PC-3 (cell line): ENCODE measurements at regions not wholly inside any gene's neighbourhood (a gene's known extent, or its start where the extent isn't known, plus 50 kb on each side); places are given as distances from the start of the nearest gene placed in this dataset.

Experiments
- ATAC-seq: fragments of 200-7000 bp; cut with Tn5 transposase; 2 replicates; pipeline ENCODE4 v1.9.1; 2020; ENCODE audit warnings: mild to moderate bottlenecking, moderate library complexity
- BruUV-seq: library from RNA; stranded (reverse); fragments of 400-500 nt; replicated peaks from 2 replicates; lab custom pipeline; 2021; lab: Mats Ljungman, UMichigan
- CTCF ChIA-PET: fragments of 300-600 bp; sonication (Branson Sonifier 250); formaldehyde crosslinking; loops from one replicate; lab custom pipeline; 2022; ENCODE audit warnings: antibody characterized with exemption; lab: Charles Lee
- POLR2A ChIA-PET: fragments of 300-600 bp; sonication (Branson Sonifier 250); formaldehyde crosslinking; loops from one replicate; lab custom pipeline; 2022; ENCODE audit warnings: antibody characterized with exemption; ENCODE audit not compliant: unreplicated experiment; lab: Charles Lee
- DNase-seq: peaks from one replicate; pipeline ENCODE4 v3.0.0-alpha.2; 2015
- H2AFZ ChIP-seq: fragments of 300-600 bp; sonication (generic); 2 replicates; pipeline ENCODE4 v1.6.0; 2016; ENCODE audit warnings: antibody characterized with exemption, low read length
- H3F3A ChIP-seq: fragments of 300-600 bp; sonication (generic); one replicate; pipeline ENCODE4 v1.6.0; 2017; ENCODE audit warnings: antibody characterized with exemption, low read length, control low read depth, mild to moderate bottlenecking; ENCODE audit not compliant: unreplicated experiment
- H3K27ac ChIP-seq: fragments of 300-600 bp; sonication (generic); 2 replicates; pipeline ENCODE4 v1.5.1; 2016; ENCODE audit warnings: mild to moderate bottlenecking, low read length
- H3K27me3 ChIP-seq: fragments of 300-600 bp; sonication (generic); 2 replicates; pipeline ENCODE4 v1.6.1; 2016; ENCODE audit warnings: low read length, mixed read lengths
- H3K36me3 ChIP-seq: fragments of 300-600 bp; sonication (generic); 2 replicates; pipeline ENCODE4 v1.6.1; 2016; ENCODE audit warnings: low read depth, mixed run types, low read length, mixed read lengths
- H3K4me1 ChIP-seq: fragments of 300-600 bp; sonication (generic); 2 replicates; pipeline ENCODE4 v1.5.1; 2016; ENCODE audit warnings: low read length; ENCODE audit not compliant: insufficient read depth
- H3K4me2 ChIP-seq: fragments of 300-600 bp; sonication (generic); 2 replicates; pipeline ENCODE4 v1.6.0; 2016; ENCODE audit warnings: low read length
- H3K4me3 ChIP-seq: fragments of 300-600 bp; sonication (generic); 2 replicates; pipeline ENCODE4 v1.5.1; 2016; ENCODE audit warnings: mild to moderate bottlenecking, low read length, mixed read lengths
- H3K79me2 ChIP-seq: fragments of 300-600 bp; sonication (generic); 2 replicates; pipeline ENCODE4 v1.6.1; 2017; ENCODE audit warnings: low read length, mixed read lengths
- H3K9ac ChIP-seq: fragments of 300-600 bp; sonication (generic); 2 replicates; pipeline ENCODE4 v1.6.0; 2016; ENCODE audit warnings: mild to moderate bottlenecking, low read length
- H3K9me2 ChIP-seq: fragments of 300-600 bp; sonication (generic); replicated peaks from 2 replicates; pipeline ENCODE4 v1.6.1; 2016; ENCODE audit warnings: mixed run types, low read length, mixed read lengths
- H3K9me3 ChIP-seq: fragments of 300-600 bp; sonication (generic); 2 replicates; pipeline ENCODE4 v1.6.1; 2016; ENCODE audit warnings: low read length, mixed read lengths
- H4K20me1 ChIP-seq: fragments of 300-600 bp; sonication (generic); 2 replicates; pipeline ENCODE4 v1.6.1; 2016; ENCODE audit warnings: low read length, mixed read lengths
- CTCF ChIP-seq: fragments of 300-600 bp; sonication (generic); conservative IDR thresholded peaks from 2 replicates; pipeline ENCODE4 v1.5.1; 2017; ENCODE audit warnings: antibody characterized with exemption, low read depth, mild to moderate bottlenecking, low read length
- EZH2 ChIP-seq: fragments of 300-600 bp; sonication (generic); IDR thresholded peaks from one replicate; pipeline ENCODE4 v1.6.1; 2017; ENCODE audit warnings: antibody characterized with exemption, mild to moderate bottlenecking, low read length; ENCODE audit not compliant: unreplicated experiment
- EZH2phosphoT487 ChIP-seq: fragments of 300-600 bp; sonication (generic); IDR thresholded peaks from 2 replicates; pipeline ENCODE4 v1.6.1; 2018; ENCODE audit warnings: mild to moderate bottlenecking, antibody characterized with exemption, low read length, borderline replicate concordance
- intact Hi-C: fragments of 100-400 bp; cut with micrococcal nuclease; formaldehyde crosslinking; loops from 2 replicates; pipeline ENCODE4 v1.9.0; 2023

DNA sequence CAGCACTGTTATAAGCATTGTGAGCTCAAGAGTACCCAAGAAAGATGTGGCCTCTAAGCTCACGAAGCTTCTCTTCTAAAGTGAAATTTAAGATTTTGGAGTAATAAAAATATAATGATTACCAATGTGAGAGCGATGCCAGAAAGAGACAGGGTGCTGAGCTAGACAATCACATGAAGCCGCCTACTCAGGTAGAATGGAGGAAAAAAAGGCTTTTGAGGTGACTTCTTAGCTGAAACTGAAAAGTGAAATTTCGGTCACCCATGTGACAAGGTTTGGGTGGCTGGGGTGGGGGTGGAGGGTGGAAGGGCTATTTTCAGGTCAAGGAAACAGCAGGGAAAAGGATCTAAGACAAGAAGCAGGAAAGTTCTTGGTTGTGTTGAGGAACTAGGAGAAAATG, 388.2 kb upstream of the WWC1 start:
- ChIA-PET POLR2A (no interaction called here), CTCF (no interaction called here)
- no peak overlapping the region for H3K9ac ChIP-seq
- no peak overlapping the region for H3K27ac ChIP-seq
- intact Hi-C loops = no loop called here
- H3K4me1 ChIP-seq = no peaks in the 10 kb centered on the region
- DNase-seq (no peak), ATAC-seq (no peak)
- H3K4me2 ChIP-seq = no peak overlapping the region
- no peaks in the 10 kb centered on the region for H3K9me2 ChIP-seq
- no peak overlapping the region for H2AFZ ChIP-seq
- no peak overlapping the region for H3K4me3 ChIP-seq
- peaks cover 86% of the 10 kb centered on the region for H3K27me3 ChIP-seq
- no peaks in the 10 kb centered on the region for H3F3A ChIP-seq
- no peaks in the 10 kb centered on the region for H3K79me2 ChIP-seq
- H3K9me3 ChIP-seq = no peaks in the 10 kb centered on the region
- H4K20me1 ChIP-seq = no peaks in the 10 kb centered on the region
- no TSS peak for BruUV-seq
- TF ChIP-seq EZH2 (no peak), CTCF (no peak), EZH2phosphoT487 (no peak)
- H3K36me3 ChIP-seq = no peaks in the 10 kb centered on the region

DNA sequence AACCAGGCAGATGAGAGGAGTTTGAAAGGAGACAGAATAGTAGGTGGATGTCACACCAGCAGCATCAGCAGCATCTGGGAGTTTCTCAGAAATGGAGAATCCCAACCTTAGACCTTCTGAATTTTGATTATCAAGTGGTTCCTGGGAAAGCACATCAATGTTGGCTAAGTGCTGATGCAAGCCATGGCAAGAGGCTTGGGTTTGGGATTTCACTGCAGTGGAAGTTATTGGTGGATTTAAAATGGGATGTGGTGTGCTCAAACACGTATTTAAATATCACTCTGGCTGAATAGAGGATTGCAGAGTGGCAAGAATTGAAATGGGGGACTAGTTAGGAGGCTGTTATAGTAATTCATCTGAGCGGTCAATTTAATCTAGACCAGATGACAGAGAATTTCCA, 387.8 kb upstream of the WWC1 start:
- intact Hi-C loops = no loop called here
- Histone ChIP-seq H3F3A (no peaks in the 10 kb centered on the region), H3K4me1 (no peaks in the 10 kb centered on the region), H3K4me2 (no peak overlapping the region), H3K4me3 (no peak overlapping the region), H2AFZ (no peak overlapping the region), H3K36me3 (no peaks in the 10 kb centered on the region), H3K27ac (no peak overlapping the region), H3K79me2 (no peaks in the 10 kb centered on the region), H3K27me3 (peaks cover 83% of the 10 kb centered on the region), H3K9me3 (no peaks in the 10 kb centered on the region), H3K9ac (no peak overlapping the region), H3K9me2 (no peaks in the 10 kb centered on the region), H4K20me1 (no peaks in the 10 kb centered on the region)
- POLR2A ChIA-PET = no interaction called here
- DNase-seq (no peak), ATAC-seq (no peak; the same call in 1 of the 2 replicates)
- CTCF ChIA-PET = no interaction called here
- no peak for TF ChIP-seq EZH2
- no peak for TF ChIP-seq CTCF
- TF ChIP-seq EZH2phosphoT487 = no peak
- no TSS peak for BruUV-seq

DNA sequence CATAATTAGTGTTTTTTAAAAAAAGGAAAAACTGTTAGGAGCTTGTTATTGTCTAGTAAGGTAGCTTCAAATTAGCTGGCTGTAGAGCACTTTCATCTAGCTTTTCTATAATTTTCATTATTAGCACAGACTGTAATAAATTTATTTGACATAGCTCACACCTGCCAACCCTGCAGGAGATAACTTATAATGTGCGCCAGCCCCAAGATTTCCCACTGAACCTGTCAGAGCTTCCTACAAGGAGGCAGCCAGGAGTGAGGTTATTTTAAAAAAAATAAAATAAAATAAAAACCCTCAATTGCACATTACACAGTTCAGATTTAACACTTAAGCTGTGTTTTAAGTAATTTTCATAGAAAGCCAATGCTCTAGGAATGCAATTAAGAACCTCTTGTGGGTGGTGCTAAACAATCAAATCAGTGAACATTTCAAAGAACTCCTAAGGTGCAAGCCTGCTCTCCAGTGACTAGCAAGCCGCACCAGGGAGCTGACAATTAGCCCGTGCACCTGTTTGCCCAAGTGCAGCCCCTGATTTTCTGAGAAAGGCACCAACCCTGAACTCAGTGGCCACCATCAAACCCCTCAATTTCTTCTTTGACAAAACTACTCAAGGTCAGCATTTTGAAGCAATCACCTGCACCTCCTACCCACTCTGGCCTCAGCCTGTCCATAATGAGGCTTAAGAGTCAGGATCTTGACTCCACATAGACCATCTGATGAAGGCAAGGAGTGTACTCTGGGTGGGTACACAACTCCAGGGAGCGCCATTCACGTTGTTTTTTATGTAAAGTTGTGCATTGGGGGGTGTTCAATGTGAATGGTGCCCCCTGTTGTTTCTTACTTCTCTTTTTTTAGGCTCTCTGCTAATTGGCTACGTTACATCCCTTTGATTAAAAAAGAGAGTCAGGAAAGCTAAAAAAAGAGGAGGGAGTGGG, 385.3 kb upstream of the WWC1 start:
- Histone ChIP-seq H3K4me1 (no peaks in the 10 kb centered on the region), H3K27me3 (peaks cover 77% of the 10 kb centered on the region), H3K9ac (no peak overlapping the region), H3K27ac (no peak overlapping the region), H3F3A (no peaks in the 10 kb centered on the region), H3K4me3 (no peak overlapping the region), H3K4me2 (no peak overlapping the region), H3K9me2 (no peaks in the 10 kb centered on the region), H3K79me2 (no peaks in the 10 kb centered on the region), H2AFZ (no peak overlapping the region), H4K20me1 (no peaks in the 10 kb centered on the region), H3K9me3 (no peaks in the 10 kb centered on the region), H3K36me3 (no peaks in the 10 kb centered on the region)
- intact Hi-C loops = no loop called here
- ChIA-PET POLR2A (interaction anchor here (0.5 to 0.6 kb wide), 2 partner anchors 151 to 210 kb away, joined by 5 to 6 read pairs; no protein-coding TSS in a partner anchor), CTCF (no interaction called here)
- ATAC-seq = no peak
- no TSS peak for BruUV-seq
- no peak for DNase-seq
- TF ChIP-seq CTCF = no peak
- TF ChIP-seq EZH2 = no peak
- no peak for TF ChIP-seq EZH2phosphoT487
